NB4 (cell line): ENCODE measurements at regions not wholly inside any gene's neighbourhood (a gene's known extent, or its start where the extent isn't known, plus 50 kb on each side); places are given as distances from the start of the nearest gene placed in this dataset.

Experiments
- POLR2A ChIP-seq: IDR thresholded peaks from 2 replicates; pipeline ENCODE4 v1.6.1; 2011; ENCODE audit warnings: mild to moderate bottlenecking; ENCODE audit not compliant: insufficient read length; ENCODE audit errors: extremely low read depth
- TF ChIP-seq, protein P1 (sequence below): IDR thresholded peaks from one replicate; pipeline ENCODE4 v1.5.1; 2012; ENCODE audit warnings: low read depth, low read length
- TF ChIP-seq, protein P2 (sequence below): IDR thresholded peaks from 2 replicates; pipeline ENCODE4 v1.6.1; 2011; ENCODE audit warnings: low read depth, low read length

GRCh38 chr12:94863321-94864035 lies 140.0 kb downstream of the NDUFA12 start:
- TF ChIP-seq, protein P1, sequence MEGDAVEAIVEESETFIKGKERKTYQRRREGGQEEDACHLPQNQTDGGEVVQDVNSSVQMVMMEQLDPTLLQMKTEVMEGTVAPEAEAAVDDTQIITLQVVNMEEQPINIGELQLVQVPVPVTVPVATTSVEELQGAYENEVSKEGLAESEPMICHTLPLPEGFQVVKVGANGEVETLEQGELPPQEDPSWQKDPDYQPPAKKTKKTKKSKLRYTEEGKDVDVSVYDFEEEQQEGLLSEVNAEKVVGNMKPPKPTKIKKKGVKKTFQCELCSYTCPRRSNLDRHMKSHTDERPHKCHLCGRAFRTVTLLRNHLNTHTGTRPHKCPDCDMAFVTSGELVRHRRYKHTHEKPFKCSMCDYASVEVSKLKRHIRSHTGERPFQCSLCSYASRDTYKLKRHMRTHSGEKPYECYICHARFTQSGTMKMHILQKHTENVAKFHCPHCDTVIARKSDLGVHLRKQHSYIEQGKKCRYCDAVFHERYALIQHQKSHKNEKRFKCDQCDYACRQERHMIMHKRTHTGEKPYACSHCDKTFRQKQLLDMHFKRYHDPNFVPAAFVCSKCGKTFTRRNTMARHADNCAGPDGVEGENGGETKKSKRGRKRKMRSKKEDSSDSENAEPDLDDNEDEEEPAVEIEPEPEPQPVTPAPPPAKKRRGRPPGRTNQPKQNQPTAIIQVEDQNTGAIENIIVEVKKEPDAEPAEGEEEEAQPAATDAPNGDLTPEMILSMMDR, result no peak
- TF ChIP-seq POLR2A, result no peak
- TF ChIP-seq, protein P2, sequence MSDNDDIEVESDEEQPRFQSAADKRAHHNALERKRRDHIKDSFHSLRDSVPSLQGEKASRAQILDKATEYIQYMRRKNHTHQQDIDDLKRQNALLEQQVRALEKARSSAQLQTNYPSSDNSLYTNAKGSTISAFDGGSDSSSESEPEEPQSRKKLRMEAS, result no peak
